ENCODE measurements at regions not wholly inside any gene's neighbourhood (a gene's known extent, or its start where the extent isn't known, plus 50 kb on each side); places are given as distances from the start of the nearest gene placed in this dataset.
"Not testable (repeated sequence)": the region's sequence is repeated elsewhere in the genome, so short reads cannot be mapped to it uniquely, and the experiment has no call there.

DNA sequence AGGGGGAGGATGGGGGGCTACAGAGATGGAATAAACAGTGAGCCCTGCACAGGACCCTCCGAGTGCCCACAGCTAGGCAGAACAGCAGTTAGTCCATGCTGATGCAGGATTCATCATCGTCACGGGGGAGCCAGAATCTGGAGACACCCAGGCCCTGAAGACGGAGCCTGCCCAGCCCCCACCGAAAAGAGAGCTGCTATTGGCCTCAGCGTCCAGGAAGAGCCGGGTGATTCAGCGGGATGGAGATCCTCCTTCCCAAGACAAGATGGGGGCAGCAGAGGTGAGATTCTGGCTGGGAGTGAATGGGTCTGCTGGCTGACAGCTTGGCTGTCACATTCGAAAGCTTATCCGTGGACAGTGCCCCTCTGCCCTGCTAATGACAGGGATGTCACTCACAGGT lies 133.6 kb upstream of the CRHR1 start:
- no peak for DNase-seq

- no peak for DNase-seq
These were observed 132.9 kb upstream of the CRHR1 start for GRCh38 chr17:45651145-45651709.

- no peak for DNase-seq
These were observed 130.5 kb upstream of the CRHR1 start for GRCh38 chr17:45653616-45654015.

GRCh38 chr17:45656527-45657181 lies 127.5 kb upstream of the CRHR1 start:
- no peak for DNase-seq

GRCh38 chr17:45660474-45660873 lies 123.6 kb upstream of the CRHR1 start:
- no peak for DNase-seq

DNA sequence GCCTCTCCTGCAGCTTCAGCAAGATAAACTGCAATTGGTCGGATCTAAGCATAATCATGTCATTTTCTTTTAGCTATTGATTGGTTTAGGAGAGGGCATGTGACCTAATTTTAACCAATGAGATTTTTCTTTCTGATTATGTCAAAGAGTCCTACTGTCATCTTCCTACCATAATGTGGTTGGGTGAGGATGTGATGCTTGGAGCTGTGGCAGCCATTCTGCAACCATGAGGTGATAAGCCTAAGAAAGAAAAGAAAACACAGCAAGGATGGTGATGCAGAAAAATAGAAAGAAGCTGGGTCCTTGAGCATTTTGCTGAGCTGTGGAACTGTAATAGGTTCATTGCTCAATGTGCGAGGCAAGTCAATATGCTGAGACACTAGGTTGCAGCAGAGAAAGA lies 121.7 kb upstream of the CRHR1 start:
- no peak for DNase-seq

DNA sequence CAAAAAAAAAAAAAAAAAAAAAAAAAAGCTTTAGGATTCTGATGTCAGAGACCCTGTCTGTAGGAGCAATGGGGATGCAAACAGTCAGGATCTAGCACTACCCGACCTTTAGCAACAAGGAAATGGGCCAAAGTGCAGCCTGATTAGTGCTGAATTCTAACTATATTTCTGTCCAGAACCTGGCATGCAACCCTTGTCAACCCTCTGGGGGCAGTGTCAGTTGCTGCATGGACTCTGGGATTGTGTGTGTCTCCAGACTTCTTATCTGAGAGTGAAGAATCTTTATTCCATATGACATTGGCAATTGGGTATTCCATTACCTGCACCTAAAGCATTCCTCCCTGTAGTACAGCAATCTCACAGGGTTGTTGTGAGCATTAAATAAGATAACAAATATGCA lies 120.3 kb upstream of the CRHR1 start:
- DNase-seq: no peak

DNA sequence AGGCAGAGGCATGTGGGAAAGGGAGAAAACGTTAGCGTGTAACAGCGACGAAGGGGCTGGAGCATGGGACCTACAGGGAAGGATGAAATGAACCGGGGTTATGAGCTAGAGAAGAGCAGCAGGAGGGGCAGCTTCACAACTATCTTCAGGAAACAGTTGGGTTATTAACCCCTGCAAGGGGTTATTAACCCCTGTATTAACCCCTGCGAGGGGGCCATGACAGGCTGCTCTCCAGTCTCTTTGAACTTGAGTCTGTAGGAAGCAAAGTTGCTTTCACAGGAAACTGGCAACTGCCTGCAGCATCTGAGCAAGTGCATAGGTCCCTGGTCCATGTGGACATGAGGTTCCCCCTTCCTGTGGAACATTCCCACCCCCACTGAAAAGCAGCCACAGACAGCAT lies 119.2 kb upstream of the CRHR1 start:
- DNase-seq: no peak

DNA sequence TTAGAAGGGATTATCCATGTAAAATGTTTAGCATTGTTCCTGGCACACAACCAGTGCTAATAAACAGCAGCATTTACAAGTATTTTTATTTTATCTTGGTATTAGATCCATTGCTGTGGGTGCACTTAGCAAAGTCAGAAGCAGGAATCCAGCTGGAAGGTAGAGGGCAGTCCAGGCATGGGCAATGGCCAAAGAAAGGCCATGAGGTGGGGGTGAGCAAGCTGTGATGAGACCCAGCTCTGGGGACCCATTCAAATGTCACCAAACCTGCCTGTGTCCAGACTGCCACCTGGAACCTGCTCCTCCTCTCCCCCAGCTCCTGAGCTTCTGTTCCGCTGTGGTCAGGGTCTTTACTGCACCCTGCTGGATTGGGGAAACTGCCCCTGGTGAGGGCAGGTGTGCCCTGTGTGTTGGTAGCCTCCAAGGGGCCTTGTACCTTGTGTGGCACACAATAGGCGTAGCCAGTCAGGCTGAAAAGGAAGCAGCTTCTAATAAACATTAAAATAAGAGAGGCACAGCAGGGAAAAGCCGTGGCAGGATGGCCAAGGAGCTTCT lies 118.0 kb upstream of the CRHR1 start:
- no peak for DNase-seq

DNA sequence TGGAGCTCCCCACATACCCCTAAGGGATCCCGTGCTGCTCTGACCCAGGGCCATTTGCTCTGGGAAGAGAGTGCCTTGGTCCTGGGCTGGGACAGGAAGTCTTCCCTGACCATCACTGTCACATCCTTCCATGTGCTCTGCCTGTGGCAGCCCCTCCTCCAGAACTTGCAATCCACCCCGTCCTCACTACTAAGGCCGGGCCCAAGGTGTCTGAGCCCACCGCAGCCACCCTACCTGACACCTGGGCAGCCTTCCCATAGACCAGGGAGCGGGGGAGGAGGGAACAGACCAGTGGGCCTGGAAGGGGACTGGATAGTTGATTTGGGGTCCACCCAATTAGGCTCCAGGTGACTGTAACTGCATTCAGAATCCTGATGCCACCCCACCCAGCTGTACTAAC lies 117.5 kb upstream of the CRHR1 start:
- no peak for DNase-seq

DNA sequence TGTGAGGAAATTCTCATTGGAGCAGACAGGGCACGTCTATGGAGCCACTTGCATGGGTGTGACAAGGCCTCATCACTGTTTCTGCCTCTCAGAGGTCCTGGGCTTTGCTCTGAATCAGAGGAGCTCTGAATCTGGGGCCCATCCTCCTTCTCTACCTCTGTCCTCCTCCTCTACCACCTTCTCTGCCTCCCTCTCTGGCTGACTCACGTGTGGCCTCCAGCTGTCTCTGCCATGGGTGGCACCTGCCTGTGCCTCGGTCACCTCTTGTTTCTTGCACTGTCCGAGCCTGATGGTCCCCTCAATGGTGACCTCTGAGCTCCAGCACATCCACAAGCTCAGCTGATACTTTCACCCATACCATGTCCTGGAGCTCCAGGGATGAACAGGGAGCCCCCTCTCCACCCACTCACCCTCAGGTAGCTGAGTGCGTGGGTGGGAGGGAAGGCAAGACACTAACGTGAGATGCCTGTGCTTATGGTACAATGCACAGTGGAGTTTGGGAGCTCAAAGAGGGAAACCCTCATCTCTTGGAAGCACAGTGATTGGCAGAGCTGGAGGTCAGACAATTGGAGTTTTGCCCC lies 116.4 kb upstream of the CRHR1 start:
- no peak for DNase-seq

- DNase-seq: no peak
These were observed 115.8 kb upstream of the CRHR1 start for GRCh38 chr17:45668316-45668715.

DNA sequence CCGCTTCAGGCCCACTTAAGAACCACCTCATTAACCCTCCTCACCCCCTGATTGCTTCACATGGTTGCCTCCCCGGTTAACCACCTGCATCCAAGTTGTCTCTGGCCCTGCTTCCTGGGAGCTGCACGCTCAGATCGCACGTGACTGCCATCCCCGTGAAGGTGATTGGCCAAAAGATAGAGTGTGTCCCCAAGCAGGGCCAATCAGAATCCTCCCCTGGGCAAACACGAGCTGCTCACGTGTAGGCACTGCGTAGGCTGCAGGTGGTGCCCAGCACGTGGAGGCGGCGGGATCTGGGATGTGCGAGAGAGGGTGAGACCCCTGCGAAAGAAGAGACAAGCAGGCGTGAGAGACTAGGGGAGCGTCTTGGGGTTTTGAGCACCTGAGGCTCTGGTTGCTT lies 111.8 kb upstream of the CRHR1 start:
- DNase-seq: no peak

- DNase-seq: no peak
These were observed 111.3 kb upstream of the CRHR1 start for GRCh38 chr17:45672792-45673191.

GRCh38 chr17:45673759-45674158 lies 110.4 kb upstream of the CRHR1 start:
- not testable (repeated sequence) for DNase-seq

DNA sequence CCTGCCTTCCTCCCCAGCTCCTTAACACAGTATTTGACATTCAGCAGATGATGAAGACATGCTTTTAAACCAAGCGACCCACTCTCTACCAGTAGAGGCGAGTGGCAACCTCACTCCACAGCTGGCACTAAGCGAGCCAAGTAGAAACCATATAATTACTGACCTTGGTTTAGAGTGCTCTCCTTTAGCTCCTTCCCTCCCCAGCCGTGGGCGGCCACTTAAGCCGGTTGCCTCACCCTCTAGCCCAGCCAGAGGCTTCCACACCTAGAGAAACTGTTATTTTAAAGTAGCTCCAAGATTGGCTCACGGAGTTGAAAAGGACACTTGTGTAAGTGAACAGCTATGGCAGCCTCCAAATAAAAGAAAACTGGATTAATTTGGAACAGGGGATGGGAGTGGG lies 109.1 kb upstream of the CRHR1 start:
- DNase-seq: no peak

DNA sequence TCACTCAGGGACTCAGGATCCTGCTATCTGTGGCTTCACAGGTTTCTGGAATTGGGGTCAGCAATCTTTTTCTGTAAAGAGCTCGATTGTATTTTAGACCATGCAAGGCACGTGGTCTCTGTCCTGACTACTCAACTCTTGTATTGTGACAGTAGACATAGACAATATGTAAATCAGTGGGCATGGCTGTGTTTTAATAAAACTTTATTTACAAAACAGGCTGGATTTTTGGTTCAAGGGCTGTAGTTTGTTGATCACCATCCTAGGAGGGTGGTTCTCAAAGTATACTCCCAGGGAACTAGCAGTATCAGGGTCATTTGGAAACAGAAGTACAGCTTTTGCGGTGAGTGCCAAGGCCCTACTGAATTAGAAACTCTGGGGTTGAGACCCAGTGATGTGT lies 108.2 kb upstream of the CRHR1 start:
- no peak for DNase-seq

DNA sequence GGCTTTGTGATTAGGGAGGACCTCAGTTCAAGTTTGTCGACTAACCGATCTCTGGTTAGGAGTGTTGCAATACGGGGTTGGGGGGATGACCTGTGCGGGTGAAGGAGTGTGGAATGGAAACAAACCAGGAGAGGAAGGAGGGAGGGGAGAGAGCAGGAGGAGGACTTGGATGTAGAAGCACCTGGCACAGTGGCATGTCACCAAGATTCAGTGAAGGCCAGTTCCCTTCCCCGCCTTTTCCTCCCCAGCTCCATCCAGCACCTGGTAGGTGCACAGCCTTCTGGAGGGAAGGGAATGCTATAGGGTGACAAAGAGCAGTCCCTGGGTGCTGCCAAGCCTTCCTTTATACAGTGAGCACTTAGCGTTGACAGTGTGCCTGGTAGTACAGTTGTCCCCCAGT lies 107.4 kb upstream of the CRHR1 start:
- no peak for DNase-seq

GRCh38 chr17:45677770-45678169 lies 106.3 kb upstream of the CRHR1 start:
- DNase-seq: no peak

GRCh38 chr17:45679426-45679825 lies 104.7 kb upstream of the CRHR1 start:
- DNase-seq: no peak

GRCh38 chr17:45680360-45680759 lies 103.8 kb upstream of the CRHR1 start:
- no peak for DNase-seq

GRCh38 chr17:45681706-45682105 lies 102.4 kb upstream of the CRHR1 start:
- DNase-seq: no peak

DNA sequence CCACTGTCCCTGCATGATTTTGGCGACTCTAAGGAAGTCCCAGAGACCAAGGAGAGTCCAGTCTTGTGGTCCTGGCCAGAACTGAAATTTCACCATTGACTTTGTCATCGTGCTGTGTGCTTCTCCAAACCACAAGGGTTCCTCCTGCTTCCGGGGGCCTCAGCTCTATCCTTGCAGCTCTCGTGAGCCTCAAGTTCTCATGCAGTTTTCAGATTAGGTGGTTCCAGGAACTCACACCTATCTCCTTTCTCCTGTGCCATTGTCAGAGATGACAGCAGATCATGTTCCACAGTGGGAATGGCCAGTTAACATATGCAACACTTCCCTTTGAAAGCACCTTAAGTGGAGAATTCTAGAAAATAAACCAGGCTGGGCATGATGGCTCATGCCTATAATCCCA lies 97.9 kb upstream of the CRHR1 start:
- no peak for DNase-seq

- DNase-seq: no peak
These were observed 96.5 kb upstream of the CRHR1 start for GRCh38 chr17:45687594-45687993.

GRCh38 chr17:45688353-45688752 lies 95.8 kb upstream of the CRHR1 start:
- DNase-seq: no peak
